GM19452 (cell line): ENCODE measurements at regions not wholly inside any gene's neighbourhood (a gene's known extent, or its start where the extent isn't known, plus 50 kb on each side); places are given as distances from the start of the nearest gene placed in this dataset.

Source experiments
- ATAC-seq: cut with Tn5 transposase; IDR thresholded peaks from one replicate; pipeline ENCODE4 v1.9.1; 2021; ENCODE audit not compliant: unreplicated experiment

DNA sequence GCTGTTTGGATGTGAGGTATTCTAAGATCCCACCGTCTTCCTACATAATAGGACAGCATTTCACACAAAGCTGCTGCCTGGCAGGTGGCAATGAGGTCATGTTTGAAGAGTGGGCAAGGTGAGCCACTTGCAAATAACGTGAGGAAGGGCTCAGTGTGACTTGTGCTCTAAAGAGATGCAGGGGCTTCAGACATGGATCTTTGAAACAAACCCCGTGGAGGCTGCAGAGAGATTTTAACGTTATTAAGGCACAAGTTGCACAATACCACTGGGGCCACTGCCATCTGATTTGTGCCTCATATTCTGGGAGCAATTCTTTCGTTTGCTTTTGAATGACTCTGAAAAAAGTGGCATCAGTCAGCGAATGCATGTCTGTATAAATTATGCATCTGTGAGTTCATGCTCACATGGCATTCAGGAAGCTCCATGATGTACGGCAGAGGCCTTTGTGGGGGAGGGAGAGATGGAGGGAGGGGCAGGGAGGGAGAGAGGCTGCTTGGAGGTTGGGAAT lies 362.0 kb downstream of the SOX11 start:
- no peak for ATAC-seq

- ATAC-seq: no peak
Observed at GRCh38 chr2:6060992-6061663, 368.9 kb downstream of the SOX11 start.

DNA sequence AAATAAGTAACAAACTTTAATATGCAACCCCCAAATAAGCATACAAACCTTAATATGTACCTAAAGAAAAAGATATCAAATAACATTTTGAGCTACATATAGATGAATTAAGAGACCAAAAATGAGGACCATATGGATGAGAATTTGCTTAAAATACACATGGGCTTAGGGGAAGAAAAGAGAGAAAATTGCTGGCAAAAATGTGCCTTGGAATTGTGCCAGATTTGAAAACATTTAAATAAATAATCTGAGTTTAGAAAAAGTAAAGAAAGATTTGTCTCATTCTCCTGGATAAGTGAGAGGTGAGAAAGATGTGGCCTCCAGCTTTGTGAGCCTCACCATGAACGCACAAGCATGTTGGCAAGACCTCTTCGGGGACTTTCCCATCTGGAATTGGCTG lies 372.6 kb downstream of the SOX11 start:
- ATAC-seq: no peak

DNA sequence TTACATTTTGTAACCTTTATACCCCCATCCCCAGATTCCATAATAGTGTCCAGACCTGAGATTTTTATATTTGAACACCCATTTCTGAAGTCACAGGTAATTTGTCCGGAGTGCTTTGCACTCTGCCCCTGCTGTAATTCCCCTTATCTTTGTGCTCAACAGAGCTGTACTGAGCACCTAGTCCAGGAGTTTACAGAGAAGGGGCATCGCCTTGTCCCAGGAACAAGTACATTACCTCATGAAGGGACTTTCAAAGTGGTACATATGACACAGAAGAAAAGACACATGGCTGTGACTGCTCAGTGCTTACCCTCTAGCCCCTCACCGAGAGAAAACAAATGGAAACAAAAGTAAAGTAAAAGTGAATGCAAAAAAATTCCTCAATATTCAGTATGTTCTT lies 373.5 kb downstream of the SOX11 start:
- ATAC-seq: no peak

DNA sequence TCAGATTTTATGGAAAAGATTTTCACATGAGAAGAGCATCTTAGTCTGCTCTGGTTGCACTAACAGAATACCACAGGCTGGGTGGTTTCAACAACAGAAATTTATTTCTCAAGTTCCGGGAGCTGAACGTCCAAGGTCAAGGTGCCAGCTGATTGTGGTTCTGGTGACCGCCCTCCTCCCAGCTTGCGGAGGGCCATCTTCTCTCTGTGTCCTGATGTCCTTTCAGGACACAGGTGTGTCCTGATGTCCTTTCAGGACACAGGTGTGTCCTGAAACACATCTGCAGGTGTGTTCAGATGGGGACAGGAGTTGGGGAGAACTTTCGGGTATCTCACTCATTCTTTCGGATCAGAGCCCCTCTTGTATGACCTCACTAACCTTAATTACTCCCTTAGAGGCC lies 374.9 kb downstream of the SOX11 start:
- ATAC-seq: no peak

GRCh38 chr2:6067806-6068205 lies 375.6 kb downstream of the SOX11 start:
- ATAC-seq: no peak

DNA sequence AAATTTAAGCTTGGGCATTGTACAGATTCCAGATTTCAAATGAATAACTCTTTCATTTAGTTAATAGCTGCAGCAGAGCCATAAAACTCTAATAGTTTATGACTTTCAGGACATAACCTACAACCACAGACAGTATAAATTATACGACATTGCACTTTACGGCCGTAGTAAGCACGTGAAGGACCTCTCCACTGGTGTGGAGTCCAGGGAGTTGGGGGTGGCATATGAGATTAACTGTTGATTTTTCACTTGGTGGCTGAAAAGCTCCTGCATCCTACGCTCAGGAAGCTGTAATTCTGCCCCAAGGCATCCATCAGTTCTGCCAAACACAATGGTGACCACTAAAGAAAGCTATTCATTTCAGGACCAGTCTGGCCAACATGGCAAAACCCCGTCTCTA lies 376.2 kb downstream of the SOX11 start:
- ATAC-seq: no peak

GRCh38 chr2:6069381-6069780 lies 377.2 kb downstream of the SOX11 start:
- ATAC-seq: no peak

- ATAC-seq: no peak
Observed at GRCh38 chr2:6071519-6071918, 379.3 kb downstream of the SOX11 start.

GRCh38 chr2:6072276-6072675 lies 380.1 kb downstream of the SOX11 start:
- no peak for ATAC-seq

GRCh38 chr2:6072768-6073167 lies 380.6 kb downstream of the SOX11 start:
- ATAC-seq: no peak

- ATAC-seq: no peak
Observed at GRCh38 chr2:6073191-6074088, 381.3 kb downstream of the SOX11 start.

DNA sequence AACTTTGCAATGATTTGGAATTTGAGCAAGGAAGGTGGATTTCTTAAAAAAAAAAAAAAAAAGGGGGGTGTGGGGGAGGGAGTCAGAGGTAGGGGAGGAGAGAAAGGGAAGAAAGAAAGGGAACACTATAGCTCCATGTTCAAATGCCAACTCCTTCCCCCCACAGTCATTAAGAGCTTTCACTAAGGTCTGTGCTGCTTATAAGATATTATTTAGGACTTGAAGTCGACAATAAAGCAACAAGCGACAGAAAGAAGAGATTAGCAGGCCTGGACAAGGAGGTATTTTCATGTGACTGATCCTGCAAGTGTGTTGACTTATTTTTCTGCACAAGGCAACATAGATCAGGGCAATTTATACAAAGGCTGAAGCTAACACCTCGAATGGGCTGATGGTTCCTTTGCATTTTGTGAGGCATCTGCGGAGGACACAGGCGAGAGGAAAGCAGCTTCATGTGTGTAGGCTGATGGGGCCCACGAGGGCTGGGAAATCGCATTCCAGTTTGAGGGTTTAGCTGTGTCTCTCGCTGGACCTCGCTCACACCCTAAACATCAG lies 382.0 kb downstream of the SOX11 start:
- ATAC-seq: no peak

DNA sequence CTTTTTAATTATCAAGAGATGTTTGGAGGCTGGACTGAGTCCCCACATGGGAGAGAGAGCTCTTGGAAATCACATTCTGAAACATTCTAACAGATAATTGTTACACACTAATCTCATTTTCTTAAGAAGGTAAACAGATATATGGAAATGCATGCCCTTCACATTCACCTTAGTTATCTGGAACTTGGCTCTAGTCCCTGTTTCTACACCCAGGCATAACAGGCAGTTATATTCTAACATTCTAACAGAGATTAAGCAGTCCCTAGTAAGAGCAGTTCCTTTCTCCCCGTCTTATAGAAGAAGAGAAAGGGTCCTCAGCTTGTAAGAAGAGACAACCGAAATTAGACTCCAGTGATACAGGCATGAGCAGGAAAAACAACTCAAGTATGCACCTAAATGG lies 385.4 kb downstream of the SOX11 start:
- ATAC-seq: no peak

DNA sequence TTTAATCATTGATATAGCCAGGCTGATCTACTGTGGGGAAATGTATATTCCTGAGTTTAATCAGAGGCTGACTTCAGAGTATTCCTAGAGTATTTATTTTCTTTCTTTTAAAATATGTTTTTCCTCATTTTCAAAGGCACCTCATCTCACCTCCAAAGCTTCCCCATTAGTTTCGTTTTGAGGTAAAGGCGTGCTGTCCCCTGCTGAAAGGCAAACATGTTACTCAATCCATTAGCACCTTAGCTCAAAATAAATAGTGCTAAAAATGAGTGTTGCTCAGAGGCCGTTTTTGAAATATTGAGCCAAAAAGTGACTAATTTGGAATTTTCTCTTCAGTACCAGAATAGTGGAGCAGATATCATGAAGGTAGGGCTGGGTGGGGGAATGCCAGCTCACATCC lies 386.2 kb downstream of the SOX11 start:
- no peak for ATAC-seq

DNA sequence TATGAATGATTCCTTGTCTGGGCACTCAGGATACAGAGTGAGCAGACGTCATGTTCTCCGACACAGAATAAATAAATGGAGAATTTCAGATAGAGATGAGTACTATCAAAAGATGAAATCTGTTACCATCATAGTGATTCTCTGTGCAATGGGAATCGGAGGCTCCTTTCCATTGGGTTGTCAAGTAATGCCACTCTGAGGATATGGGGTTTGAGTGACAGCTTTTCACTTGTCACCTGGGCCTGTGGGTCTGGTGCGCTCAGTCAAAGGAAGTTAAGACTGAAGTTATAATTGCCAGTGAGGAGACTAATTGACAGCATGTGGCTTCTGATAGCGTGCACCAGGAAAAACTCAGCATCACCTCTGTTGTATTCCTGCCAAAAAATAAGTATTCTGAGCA lies 387.2 kb downstream of the SOX11 start:
- ATAC-seq: no peak

DNA sequence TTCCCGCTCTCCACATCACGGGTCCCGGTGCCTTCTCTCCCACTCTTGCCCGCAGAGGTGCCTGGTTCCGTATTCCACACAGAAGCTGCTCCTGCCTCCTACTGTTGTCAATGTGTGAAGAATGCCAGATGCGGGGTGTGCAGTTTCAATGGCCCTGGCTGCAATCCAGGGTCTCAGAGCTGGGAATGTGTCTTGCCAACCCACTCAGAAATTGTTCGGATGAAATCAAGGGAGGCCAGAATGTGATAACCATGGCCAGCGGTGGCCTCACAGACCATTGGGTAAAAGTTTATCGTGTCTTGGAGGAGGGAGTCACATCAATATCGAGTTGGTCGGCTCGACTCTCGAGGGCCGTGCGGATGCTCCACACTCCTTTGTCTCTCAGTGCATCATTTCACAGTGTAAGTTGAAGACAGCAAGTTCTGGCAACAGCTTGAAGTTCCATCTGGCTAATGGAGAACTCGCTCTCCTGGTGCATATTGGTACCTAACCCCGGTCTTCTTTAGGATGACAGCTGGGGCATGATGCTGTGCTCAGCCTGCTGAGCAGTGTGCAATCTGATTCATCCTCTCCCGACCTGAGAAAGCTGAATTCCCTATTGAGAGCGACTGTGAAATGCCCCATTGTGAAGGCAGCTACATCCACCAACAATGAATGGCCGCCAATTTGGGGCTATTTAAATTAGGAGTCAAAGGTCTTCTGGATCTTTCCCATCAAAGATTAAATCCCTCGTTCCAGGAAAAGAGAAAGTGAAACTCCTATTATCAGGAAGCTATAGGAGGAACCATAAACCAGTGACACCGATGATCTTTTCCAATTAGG lies 389.0 kb downstream of the SOX11 start:
- ATAC-seq: no peak

- ATAC-seq: no peak
Observed at GRCh38 chr2:6081955-6082624, 389.9 kb downstream of the SOX11 start.

GRCh38 chr2:6082625-6083018 lies 390.4 kb downstream of the SOX11 start:
- no peak for ATAC-seq

DNA sequence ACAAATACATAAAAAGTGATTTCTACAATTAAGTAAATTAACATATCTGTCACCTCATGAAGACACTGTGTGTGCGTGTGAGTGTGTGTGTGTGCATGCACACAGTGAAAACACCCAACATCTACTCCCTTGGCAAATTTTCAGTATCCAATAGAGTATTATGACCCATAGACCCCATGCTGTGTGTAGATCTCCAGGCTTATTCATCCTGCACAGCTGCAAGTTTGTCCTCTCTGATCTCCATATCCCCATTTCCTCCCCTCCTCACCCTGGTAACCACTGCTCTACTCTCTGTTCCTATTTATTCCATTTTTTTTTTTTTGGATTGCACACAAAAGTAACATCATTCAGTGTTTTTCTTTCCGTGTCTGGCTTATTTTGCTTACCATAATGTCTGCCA lies 391.0 kb downstream of the SOX11 start:
- no peak for ATAC-seq

DNA sequence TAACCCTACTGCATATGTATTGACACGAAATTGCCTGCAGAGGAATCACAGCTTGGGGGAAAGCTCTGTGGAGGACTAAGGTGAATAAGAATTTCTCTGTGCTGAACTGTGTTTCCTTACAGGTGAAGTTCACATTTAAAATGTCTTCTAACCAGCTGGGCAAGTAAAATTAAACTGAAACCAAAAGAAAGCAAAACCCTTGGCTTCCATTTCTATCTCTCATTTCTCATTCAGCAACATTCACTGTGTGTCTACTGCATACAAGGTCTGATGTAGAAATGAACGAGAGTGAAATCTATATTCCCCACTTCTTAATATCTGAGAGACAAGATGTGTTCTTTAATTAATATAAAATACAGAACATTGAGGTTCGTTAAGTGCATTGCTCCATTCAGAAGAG lies 397.3 kb downstream of the SOX11 start:
- ATAC-seq: no peak
